ENCODE measurements at regions not wholly inside any gene's neighbourhood (a gene's known extent, or its start where the extent isn't known, plus 50 kb on each side); places are given as distances from the start of the nearest gene placed in this dataset.

- Histone ChIP-seq H3K9me3 (ENCODE audit: control insufficient read depth in 2 of 3, insufficient read depth in 1 of 3, low read length in 3 of 3) (no peaks in the 10 kb centered on the region), H3K27ac (ENCODE audit: low read depth in 2 of 2, low read length in 2 of 2) (no peak overlapping the region), H3K27me3 (ENCODE audit: control insufficient read depth, insufficient read depth, low read length) (no peaks in the 10 kb centered on the region), H3K36me3 (ENCODE audit: control insufficient read depth in 2 of 3, insufficient read depth in 3 of 3, low read length in 3 of 3) (no peaks in the 10 kb centered on the region), H3K9ac (ENCODE audit: low read length in 3 of 3) (no peak overlapping the region), H3K4me1 (ENCODE audit: control insufficient read depth in 2 of 3, insufficient read depth in 2 of 3, low read depth in 1 of 3, low read length in 3 of 3) (peaks cover 0 to 9% (median 3%) of the 10 kb centered on the region in 3 donors), H3K4me3 (ENCODE audit: low read length in 3 of 3) (no peak overlapping the region)
- TF ChIP-seq CTCF (IDR thresholded peaks at IDR 0.05; ENCODE audit: borderline replicate concordance, extremely low read depth, insufficient read depth) = no peak
- intact Hi-C loops (cut with DNase I) = no loop called here
- FAIRE-seq (no peak), DNase-seq (no peak)
Measured at GRCh38 chr19:29290853-29291252, 77.9 kb upstream of the UQCRFS1 start.

GRCh38 chr19:29292153-29292552 is 79.2 kb upstream of the UQCRFS1 start:
- no peak overlapping the region for H3K27ac ChIP-seq (ENCODE audit: low read depth in 2 of 2, low read length in 2 of 2)
- H3K9me3 ChIP-seq (ENCODE audit: control insufficient read depth in 2 of 3, insufficient read depth in 1 of 3, low read length in 3 of 3) = no peaks in the 10 kb centered on the region
- TF ChIP-seq CTCF (IDR thresholded peaks at IDR 0.05; ENCODE audit: borderline replicate concordance, extremely low read depth, insufficient read depth) = no peak
- no peaks in the 10 kb centered on the region for H3K27me3 ChIP-seq (ENCODE audit: control insufficient read depth, insufficient read depth, low read length)
- H3K36me3 ChIP-seq (ENCODE audit: control insufficient read depth in 2 of 3, insufficient read depth in 3 of 3, low read length in 3 of 3) = no peaks in the 10 kb centered on the region
- DNase-seq (no peak), FAIRE-seq (no peak)
- H3K4me1 ChIP-seq (ENCODE audit: control insufficient read depth in 2 of 3, insufficient read depth in 2 of 3, low read depth in 1 of 3, low read length in 3 of 3) = no peaks in the 10 kb centered on the region
- no peak overlapping the region for H3K4me3 ChIP-seq (ENCODE audit: low read length in 3 of 3)
- H3K9ac ChIP-seq (ENCODE audit: low read length in 3 of 3) = no peak overlapping the region
- intact Hi-C loops (cut with DNase I) = no loop called here

GRCh38 chr19:29292562-29292961 is 79.6 kb upstream of the UQCRFS1 start:
- H3K36me3 ChIP-seq (ENCODE audit: control insufficient read depth in 2 of 3, insufficient read depth in 3 of 3, low read length in 3 of 3) = no peaks in the 10 kb centered on the region
- intact Hi-C loops (cut with DNase I) = no loop called here
- H3K27ac ChIP-seq (ENCODE audit: low read depth in 2 of 2, low read length in 2 of 2) = no peak overlapping the region
- no peaks in the 10 kb centered on the region for H3K27me3 ChIP-seq (ENCODE audit: control insufficient read depth, insufficient read depth, low read length)
- TF ChIP-seq CTCF (IDR thresholded peaks at IDR 0.05; ENCODE audit: borderline replicate concordance, extremely low read depth, insufficient read depth) = no peak
- DNase-seq (no peak), FAIRE-seq (no peak)
- H3K9me3 ChIP-seq (ENCODE audit: control insufficient read depth in 2 of 3, insufficient read depth in 1 of 3, low read length in 3 of 3) = no peaks in the 10 kb centered on the region
- H3K4me3 ChIP-seq (ENCODE audit: low read length in 3 of 3) = no peak overlapping the region
- no peaks in the 10 kb centered on the region for H3K4me1 ChIP-seq (ENCODE audit: control insufficient read depth in 2 of 3, insufficient read depth in 2 of 3, low read depth in 1 of 3, low read length in 3 of 3)
- no peak overlapping the region for H3K9ac ChIP-seq (ENCODE audit: low read length in 3 of 3)

- DNase-seq = peak in 2 of 5 donors; percentile 45 to 54
- FAIRE-seq = no peak
- no peak overlapping the region for H3K9ac ChIP-seq (ENCODE audit: low read length in 3 of 3)
- H3K9me3 ChIP-seq (ENCODE audit: control insufficient read depth in 2 of 3, insufficient read depth in 1 of 3, low read length in 3 of 3) = no peaks in the 10 kb centered on the region
- intact Hi-C loops (cut with DNase I) = no loop called here
- TF ChIP-seq CTCF (IDR thresholded peaks at IDR 0.05; ENCODE audit: borderline replicate concordance, extremely low read depth, insufficient read depth) = no peak
- no peaks in the 10 kb centered on the region for H3K36me3 ChIP-seq (ENCODE audit: control insufficient read depth in 2 of 3, insufficient read depth in 3 of 3, low read length in 3 of 3)
- H3K27me3 ChIP-seq (ENCODE audit: control insufficient read depth, insufficient read depth, low read length) = no peaks in the 10 kb centered on the region
- no peak overlapping the region for H3K27ac ChIP-seq (ENCODE audit: low read depth in 2 of 2, low read length in 2 of 2)
- no peaks in the 10 kb centered on the region for H3K4me1 ChIP-seq (ENCODE audit: control insufficient read depth in 2 of 3, insufficient read depth in 2 of 3, low read depth in 1 of 3, low read length in 3 of 3)
- no peak overlapping the region for H3K4me3 ChIP-seq (ENCODE audit: low read length in 3 of 3)
Measured at GRCh38 chr19:29293292-29293691, 80.3 kb upstream of the UQCRFS1 start.
